ENCODE measurements at regions not wholly inside any gene's neighbourhood (a gene's known extent, or its start where the extent isn't known, plus 50 kb on each side); places are given as distances from the start of the nearest gene placed in this dataset.
"Not testable (repeated sequence)": the region's sequence is repeated elsewhere in the genome, so short reads cannot be mapped to it uniquely, and the experiment has no call there.

- no peak for DNase-seq (ENCODE audit: low spot score)
Observed at GRCh38 chr22:49721211-49721763, 106.4 kb downstream of the BRD1 start.

- DNase-seq (ENCODE audit: low spot score) = no peak
Observed at GRCh38 chr22:49720279-49720959, 107.3 kb downstream of the BRD1 start.

GRCh38 chr22:49719046-49719445, 108.6 kb downstream of the BRD1 start:
- no peak for DNase-seq (ENCODE audit: low spot score)

- no peak for DNase-seq (ENCODE audit: low spot score)
Observed at GRCh38 chr22:49718396-49718795, 109.3 kb downstream of the BRD1 start.

GRCh38 chr22:49717322-49717919, 110.3 kb downstream of the BRD1 start:
- no peak for DNase-seq (ENCODE audit: low spot score)

GRCh38 chr22:49716441-49716840, 111.2 kb downstream of the BRD1 start:
- no peak for DNase-seq (ENCODE audit: low spot score)

- no peak for DNase-seq (ENCODE audit: low spot score)
Observed at GRCh38 chr22:49715450-49715849, 112.2 kb downstream of the BRD1 start.

GRCh38 chr22:49713003-49713402, 114.7 kb downstream of the BRD1 start:
- no peak for DNase-seq (ENCODE audit: low spot score)

- no peak for DNase-seq (ENCODE audit: low spot score)
Observed at GRCh38 chr22:49712195-49712791, 115.4 kb downstream of the BRD1 start.

GRCh38 chr22:49710746-49711145, 116.9 kb downstream of the BRD1 start:
- no peak for DNase-seq (ENCODE audit: low spot score)

- DNase-seq (ENCODE audit: low spot score) = no peak
Observed at GRCh38 chr22:49709464-49709863, 118.2 kb downstream of the BRD1 start.

- no peak for DNase-seq (ENCODE audit: low spot score)
Observed at GRCh38 chr22:49705972-49706352, 121.7 kb downstream of the BRD1 start.

- DNase-seq (ENCODE audit: low spot score) = peak; percentile 39
Observed at GRCh38 chr22:49705216-49705971, 122.3 kb downstream of the BRD1 start.

GRCh38 chr22:49704345-49705215, 123.1 kb downstream of the BRD1 start:
- no peak for DNase-seq (ENCODE audit: low spot score)

- DNase-seq (ENCODE audit: low spot score) = no peak
Observed at GRCh38 chr22:49703990-49704344, 123.7 kb downstream of the BRD1 start.

GRCh38 chr22:49703505-49703904, 124.2 kb downstream of the BRD1 start:
- DNase-seq (ENCODE audit: low spot score) = no peak

- DNase-seq (ENCODE audit: low spot score) = no peak
Observed at GRCh38 chr22:49702068-49702397, 125.6 kb downstream of the BRD1 start.

- DNase-seq (ENCODE audit: low spot score) = no peak
Observed at GRCh38 chr22:49701380-49702067, 126.1 kb downstream of the BRD1 start.

GRCh38 chr22:49699928-49700498, 127.7 kb downstream of the BRD1 start:
- DNase-seq (ENCODE audit: low spot score) = no peak

- DNase-seq (ENCODE audit: low spot score) = no peak
Observed at GRCh38 chr22:49699476-49699875, 128.2 kb downstream of the BRD1 start.

GRCh38 chr22:49698616-49699015, 129.1 kb downstream of the BRD1 start:
- DNase-seq (ENCODE audit: low spot score) = not testable (repeated sequence)
